H9 (cell line): ENCODE measurements at regions not wholly inside any gene's neighbourhood (a gene's known extent, or its start where the extent isn't known, plus 50 kb on each side); places are given as distances from the start of the nearest gene placed in this dataset.

Experiments used
- DNase-seq: peaks from one replicate; pipeline ENCODE4 v3.0.0-alpha.2; 2017
- H2AFZ ChIP-seq: one replicate; pipeline ENCODE4 v1.6.1; 2013; ENCODE audit warnings: mild to moderate bottlenecking, low read length, control low read depth, moderate library complexity
- H2AK5ac ChIP-seq: 2 replicates; pipeline ENCODE4 v1.6.1; 2013; ENCODE audit warnings: low read length, control low read depth, mixed read lengths; ENCODE audit not compliant: insufficient read length
- H2BK120ac ChIP-seq: one replicate; pipeline ENCODE4 v1.6.1; 2013; ENCODE audit warnings: low read depth, mild to moderate bottlenecking, low read length, control low read depth, inconsistent platforms; ENCODE audit not compliant: poor library complexity, severe bottlenecking
- H2BK12ac ChIP-seq: 2 replicates; pipeline ENCODE4 v1.6.1; 2013; ENCODE audit warnings: low read length, control low read depth, mixed read lengths, low read depth; ENCODE audit not compliant: insufficient read length
- H2BK15ac ChIP-seq: 2 replicates; pipeline ENCODE4 v1.6.1; 2013; ENCODE audit warnings: low read depth, low read length, control low read depth
- H2BK20ac ChIP-seq: one replicate; pipeline ENCODE4 v1.6.1; 2013; ENCODE audit warnings: low read depth, mild to moderate bottlenecking, low read length, control low read depth, inconsistent platforms; ENCODE audit not compliant: poor library complexity, severe bottlenecking
- H2BK5ac ChIP-seq: 2 replicates; pipeline ENCODE4 v1.6.1; 2013; ENCODE audit warnings: low read length, control low read depth, mixed read lengths; ENCODE audit not compliant: insufficient read length
- H3K14ac ChIP-seq: 2 replicates; pipeline ENCODE4 v1.6.1; 2013; ENCODE audit warnings: low read length, control low read depth; ENCODE audit not compliant: insufficient read depth
- H3K18ac ChIP-seq: 2 replicates; pipeline ENCODE4 v1.6.1; 2013; ENCODE audit warnings: low read depth, mild to moderate bottlenecking, mixed read lengths, low read length, control low read depth; ENCODE audit not compliant: insufficient read length
- H3K23ac ChIP-seq: 2 replicates; pipeline ENCODE4 v1.6.1; 2013; ENCODE audit warnings: low read length, control low read depth, mixed read lengths, low read depth; ENCODE audit not compliant: insufficient read length
- H3K23me2 ChIP-seq: 2 replicates; pipeline ENCODE4 v1.6.1; 2013; ENCODE audit warnings: low read depth, mild to moderate bottlenecking, mixed read lengths, low read length, control low read depth; ENCODE audit not compliant: insufficient read length, poor library complexity, severe bottlenecking
- H3K27ac ChIP-seq: 2 replicates; pipeline ENCODE4 v1.5.1; 2013; ENCODE audit warnings: low read length, control low read depth, mixed read lengths, low read depth; ENCODE audit not compliant: insufficient read length
- H3K27me3 ChIP-seq: 2 replicates; pipeline ENCODE4 v1.6.1; 2013; ENCODE audit warnings: low read length, control low read depth, inconsistent platforms; ENCODE audit not compliant: insufficient read depth
- H3K4ac ChIP-seq: 2 replicates; pipeline ENCODE4 v1.6.1; 2013; ENCODE audit warnings: low read depth, mild to moderate bottlenecking, control low read depth, inconsistent platforms, low read length, moderate library complexity
- H3K4me1 ChIP-seq: 2 replicates; pipeline ENCODE4 v1.6.1; 2013; ENCODE audit warnings: low read length, control low read depth, inconsistent platforms; ENCODE audit not compliant: insufficient read depth
- H3K4me2 ChIP-seq: 2 replicates; pipeline ENCODE4 v1.6.1; 2013; ENCODE audit warnings: low read length, control low read depth, mixed read lengths; ENCODE audit not compliant: insufficient read length, insufficient read depth
- H3K56ac ChIP-seq: 2 replicates; pipeline ENCODE4 v1.6.1; 2013; ENCODE audit warnings: low read depth, mild to moderate bottlenecking, mixed read lengths, low read length, control low read depth; ENCODE audit not compliant: insufficient read length
- H3K79me1 ChIP-seq: 2 replicates; pipeline ENCODE4 v1.6.1; 2013; ENCODE audit warnings: low read depth, mild to moderate bottlenecking, moderate library complexity, low read length, control low read depth, inconsistent platforms; ENCODE audit not compliant: insufficient read depth, poor library complexity, severe bottlenecking
- H3K79me2 ChIP-seq: 2 replicates; pipeline ENCODE4 v1.6.1; 2013; ENCODE audit warnings: low read length, control low read depth, inconsistent platforms; ENCODE audit not compliant: insufficient read depth
- H3K9ac ChIP-seq: 2 replicates; pipeline ENCODE4 v1.6.1; 2013; ENCODE audit warnings: low read length, control low read depth, mixed read lengths; ENCODE audit not compliant: insufficient read length; ENCODE audit errors: extremely low read depth
- H3K9me3 ChIP-seq: one replicate; pipeline ENCODE4 v1.6.1; 2013; ENCODE audit warnings: low read depth, low read length, inconsistent platforms; ENCODE audit not compliant: control insufficient read depth
- H3T11ph ChIP-seq: one replicate; pipeline ENCODE4 v1.6.1; 2013; ENCODE audit warnings: mild to moderate bottlenecking, low read length, control low read depth, inconsistent platforms
- H4K20me1 ChIP-seq: one replicate; pipeline ENCODE4 v1.6.1; 2013; ENCODE audit not compliant: control insufficient read depth, insufficient read length, insufficient read depth
- H4K5ac ChIP-seq: 2 replicates; pipeline ENCODE4 v1.6.1; 2013; ENCODE audit warnings: low read depth, mild to moderate bottlenecking, mixed read lengths, low read length, control low read depth; ENCODE audit not compliant: insufficient read length
- H4K8ac ChIP-seq: replicated peaks from 2 replicates; pipeline ENCODE4 v1.6.1; 2013; ENCODE audit warnings: low read length, control low read depth, mixed read lengths, low read depth; ENCODE audit not compliant: insufficient read length
- H4K91ac ChIP-seq: 2 replicates; pipeline ENCODE4 v1.6.1; 2013; ENCODE audit warnings: low read depth, mild to moderate bottlenecking, moderate library complexity, mixed read lengths, low read length, control low read depth; ENCODE audit not compliant: insufficient read length
- H3K27ac Mint-ChIP-seq, 3 experiments: 2 replicates in 2 of 3; 3 replicates in 1 of 3; pipeline ENCODE4 v1.8.0; 2020 to 2021; ENCODE audit warnings: mixed read lengths in 3 of 3, mild to moderate bottlenecking in 1 of 3, moderate library complexity in 1 of 3
- H3K27me3 Mint-ChIP-seq: 2 replicates; pipeline ENCODE4 v1.8.0; 2021; ENCODE audit warnings: low read depth, mild to moderate bottlenecking, moderate library complexity, mixed read lengths
- H3K36me3 Mint-ChIP-seq, 3 experiments: 2 replicates in 2 of 3; 3 replicates in 1 of 3; pipeline ENCODE4 v1.8.0; 2020 to 2021; ENCODE audit warnings: low read depth in 3 of 3, mixed read lengths in 3 of 3; ENCODE audit not compliant: insufficient read depth in 1 of 3
- H3K4me1 Mint-ChIP-seq, 2 experiments: 2 replicates each; pipeline ENCODE4 v1.8.0; 2020; ENCODE audit warnings: mixed read lengths in 2 of 2
- H3K4me3 Mint-ChIP-seq, 2 experiments: 2 replicates in 1 of 2; 3 replicates in 1 of 2; pipeline ENCODE4 v1.8.0; 2020 to 2021; ENCODE audit warnings: mild to moderate bottlenecking in 2 of 2, mixed read lengths in 2 of 2, moderate library complexity in 1 of 2
- H3K9me3 Mint-ChIP-seq, 2 experiments: 2 replicates in 1 of 2; 3 replicates in 1 of 2; pipeline ENCODE4 v1.8.0; 2020; ENCODE audit warnings: mild to moderate bottlenecking in 2 of 2, mixed read lengths in 2 of 2, moderate library complexity in 1 of 2
- WGBS: extraction: QIAGEN DNeasy Blood & Tissue Kit; methylation state at CpG from one replicate; pipeline ENCODE4 v1.1.7; 2013; ENCODE audit warnings: missing lambda C conversion rate, low lambda C conversion rate, mixed read lengths; ENCODE audit not compliant: insufficient read length; ENCODE audit errors: extremely low coverage; 5-methylcytosine and 5-hydroxymethylcytosine counted together
- TF ChIP-seq, protein P1 (sequence below): fragments of 200-600 bp; sonication (generic); conservative IDR thresholded peaks from 3 replicates; pipeline ENCODE4 v1.8.0; 2021; ENCODE audit warnings: antibody characterized with exemption, mild to moderate bottlenecking

DNA sequence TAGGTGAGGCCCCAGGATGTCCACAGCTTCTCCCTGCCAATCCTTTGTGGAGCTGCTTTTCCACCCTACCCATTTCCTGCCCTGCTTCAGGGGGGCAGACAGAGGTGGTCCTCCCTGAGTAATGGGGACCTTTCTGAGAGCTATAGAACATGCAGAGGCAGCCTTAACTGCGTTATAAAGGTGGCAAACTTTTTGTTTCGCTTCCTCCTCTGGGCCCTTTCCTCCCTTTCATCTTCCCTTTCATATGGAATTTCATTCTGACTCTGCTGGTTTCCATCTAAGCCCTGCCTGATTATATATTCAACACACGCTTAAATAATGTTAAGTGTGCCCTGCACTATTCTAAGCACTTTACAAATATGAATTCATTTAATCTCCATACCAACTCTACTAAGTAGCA is 169.3 kb upstream of the E2F8 start:
- Histone ChIP-seq H3K14ac (no peak overlapping the region), H4K91ac (no peak overlapping the region), H2BK5ac (no peak overlapping the region), H2AK5ac (no peak overlapping the region), H3K79me1 (no peaks in the 10 kb centered on the region), H3K18ac (no peak overlapping the region), H4K8ac (no peak overlapping the region), H3K27ac (no peak overlapping the region), H3T11ph (no peak overlapping the region), H3K9me3 (no peaks in the 10 kb centered on the region), H4K20me1 (no peaks in the 10 kb centered on the region), H3K23ac (no peak overlapping the region), H3K4ac (no peak overlapping the region), H2BK12ac (no peak overlapping the region), H3K9ac (no peak overlapping the region), H3K4me1 (no peaks in the 10 kb centered on the region), H2BK15ac (no peak overlapping the region), H3K56ac (no peak overlapping the region), H3K23me2 (no peaks in the 10 kb centered on the region), H2BK120ac (no peak overlapping the region), H2AFZ (no peak overlapping the region), H4K5ac (no peak overlapping the region), H3K27me3 (no peaks in the 10 kb centered on the region), H2BK20ac (no peak overlapping the region), H3K4me2 (no peak overlapping the region), H3K79me2 (no peaks in the 10 kb centered on the region)
- TF ChIP-seq, protein P1, sequence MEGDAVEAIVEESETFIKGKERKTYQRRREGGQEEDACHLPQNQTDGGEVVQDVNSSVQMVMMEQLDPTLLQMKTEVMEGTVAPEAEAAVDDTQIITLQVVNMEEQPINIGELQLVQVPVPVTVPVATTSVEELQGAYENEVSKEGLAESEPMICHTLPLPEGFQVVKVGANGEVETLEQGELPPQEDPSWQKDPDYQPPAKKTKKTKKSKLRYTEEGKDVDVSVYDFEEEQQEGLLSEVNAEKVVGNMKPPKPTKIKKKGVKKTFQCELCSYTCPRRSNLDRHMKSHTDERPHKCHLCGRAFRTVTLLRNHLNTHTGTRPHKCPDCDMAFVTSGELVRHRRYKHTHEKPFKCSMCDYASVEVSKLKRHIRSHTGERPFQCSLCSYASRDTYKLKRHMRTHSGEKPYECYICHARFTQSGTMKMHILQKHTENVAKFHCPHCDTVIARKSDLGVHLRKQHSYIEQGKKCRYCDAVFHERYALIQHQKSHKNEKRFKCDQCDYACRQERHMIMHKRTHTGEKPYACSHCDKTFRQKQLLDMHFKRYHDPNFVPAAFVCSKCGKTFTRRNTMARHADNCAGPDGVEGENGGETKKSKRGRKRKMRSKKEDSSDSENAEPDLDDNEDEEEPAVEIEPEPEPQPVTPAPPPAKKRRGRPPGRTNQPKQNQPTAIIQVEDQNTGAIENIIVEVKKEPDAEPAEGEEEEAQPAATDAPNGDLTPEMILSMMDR = no peak
- peaks cover 6% of the 10 kb centered on the region for H3K27me3 Mint-ChIP-seq
- H3K4me1 Mint-ChIP-seq = peaks cover 17 to 39% of the 10 kb centered on the region in 2 experiments
- DNase-seq = no peak
- H3K36me3 Mint-ChIP-seq = no peaks in the 10 kb centered on the region
- no CpG with 5 or more reads among the region's 3 CpGs for WGBS
- H3K9me3 Mint-ChIP-seq = no peaks in the 10 kb centered on the region
- H3K27ac Mint-ChIP-seq = no peak overlapping the region
- H3K4me3 Mint-ChIP-seq = no peak overlapping the region
